CD4-positive, alpha-beta T cell treated with Interleukin-4 for 4 hours (primary cell): ENCODE measurements at regions not wholly inside any gene's neighbourhood (a gene's known extent, or its start where the extent isn't known, plus 50 kb on each side); places are given as distances from the start of the nearest gene placed in this dataset.

Source experiments
- DNase-seq: peaks from one replicate; pipeline ENCODE4 v3.0.0-alpha.2; 2020

DNA sequence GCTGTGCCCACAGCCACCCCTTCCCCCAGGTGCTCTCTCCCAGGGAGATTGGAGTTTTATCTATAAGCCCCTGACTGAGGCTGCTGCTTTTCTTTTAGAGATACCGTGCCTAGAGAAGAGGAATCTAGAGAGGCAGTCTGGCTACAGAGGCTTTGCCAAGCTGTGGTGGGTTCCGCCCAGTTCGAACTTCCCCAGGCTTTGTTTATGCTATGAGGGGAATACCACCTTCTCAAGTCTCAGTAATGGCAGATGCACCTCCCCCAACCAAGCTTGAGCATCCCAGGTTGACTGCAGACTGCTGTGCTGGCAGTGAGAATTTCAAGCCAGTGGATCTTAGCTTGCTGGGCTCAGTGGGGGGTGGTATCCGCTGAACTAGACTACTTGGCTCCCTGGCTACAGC is 157.4 kb downstream of the CAAP1 start:
- DNase-seq: no peak

DNA sequence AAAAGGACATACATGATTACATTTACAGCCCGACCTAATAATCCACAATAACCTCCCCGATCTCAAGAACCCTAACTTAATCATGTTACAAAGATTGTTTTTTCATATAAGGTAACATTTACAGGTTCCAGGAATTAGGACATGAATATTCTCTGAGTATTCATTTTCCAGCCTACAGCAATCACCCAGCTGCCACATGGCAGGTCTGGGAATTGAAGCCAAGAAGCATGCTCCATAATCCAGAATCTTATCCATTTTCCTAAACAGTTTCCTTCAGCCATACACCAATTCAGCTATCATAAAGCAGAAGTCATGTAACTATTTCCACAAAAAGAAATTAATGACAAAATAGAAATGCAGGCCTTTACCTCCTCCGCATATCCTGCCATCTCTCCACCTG is 163.4 kb downstream of the CAAP1 start:
- DNase-seq: no peak

DNA sequence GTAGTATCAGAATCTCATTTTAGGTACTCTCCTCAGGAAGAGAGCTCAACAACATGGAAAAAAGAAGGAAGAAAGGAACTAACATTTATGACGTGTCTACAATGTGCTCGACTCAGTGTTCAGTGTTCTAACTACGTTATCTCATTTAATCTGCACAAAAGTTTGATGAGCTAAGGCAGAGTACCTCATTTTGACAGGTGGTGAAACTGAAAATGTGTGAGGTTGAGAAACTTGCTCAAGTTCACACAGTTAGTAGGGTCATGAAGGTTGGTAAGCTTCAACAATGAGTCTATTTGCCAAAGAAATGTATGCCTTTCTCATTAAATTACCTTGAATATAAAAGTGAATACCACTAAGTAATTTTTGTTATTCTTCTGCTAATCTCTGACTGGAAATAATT is 165.1 kb downstream of the CAAP1 start:
- no peak for DNase-seq

DNA sequence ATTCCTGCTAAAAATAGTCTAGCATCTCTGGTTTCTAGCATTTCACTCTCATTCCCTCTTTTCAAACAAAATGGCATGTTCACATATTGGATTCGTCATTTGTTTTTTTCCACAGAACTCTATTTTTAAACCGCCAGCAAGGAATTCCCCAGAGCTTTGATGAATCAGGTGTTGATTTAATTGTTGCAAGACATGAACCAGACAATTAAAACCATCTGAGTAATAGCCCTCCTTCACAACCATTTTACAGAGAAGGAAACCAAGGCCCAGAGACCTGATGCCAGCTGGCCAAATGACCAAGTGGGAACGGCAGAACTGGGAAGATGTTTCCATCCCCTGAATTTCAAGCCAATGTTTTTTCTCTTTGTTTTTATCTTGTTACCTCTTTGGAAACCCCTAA is 167.0 kb downstream of the CAAP1 start:
- DNase-seq: no peak

DNA sequence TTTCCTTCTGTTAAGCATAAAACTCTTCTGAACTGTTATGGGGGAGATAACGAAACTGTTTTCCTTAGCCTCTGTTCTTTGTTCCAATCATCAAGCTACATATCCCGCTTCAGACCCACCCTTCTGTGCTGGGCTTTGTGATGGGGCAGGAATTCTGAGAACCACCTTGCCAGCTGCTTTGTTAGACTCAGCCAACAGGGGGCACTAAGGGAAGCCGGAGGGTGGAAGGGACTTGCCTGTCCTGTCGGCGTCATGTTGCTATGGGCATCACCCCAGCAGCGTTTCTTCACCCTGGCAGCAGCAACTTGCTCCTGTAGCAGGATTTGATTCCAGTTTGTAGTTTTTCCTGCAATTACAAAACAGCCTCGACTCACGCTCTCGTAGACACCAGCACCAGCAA is 169.1 kb downstream of the CAAP1 start:
- no peak for DNase-seq

DNA sequence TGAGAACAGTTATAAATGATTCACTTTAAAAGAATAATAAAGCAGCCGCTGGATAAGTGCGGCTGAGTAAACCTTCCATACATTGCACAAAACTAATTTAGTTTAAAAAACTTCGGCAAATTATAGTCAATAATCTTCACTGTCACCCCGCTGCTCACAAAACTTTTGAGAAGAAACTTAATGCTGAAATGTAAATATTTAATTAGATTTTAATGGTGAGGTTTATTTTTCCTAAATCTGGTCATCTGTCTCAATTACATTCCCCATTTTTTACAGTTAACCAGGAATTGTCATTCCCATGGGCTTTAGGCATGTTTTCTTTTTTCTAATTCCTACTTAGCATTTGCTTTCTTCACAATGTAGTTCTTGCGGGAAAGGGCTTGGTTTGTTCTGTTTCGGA is 169.8 kb downstream of the CAAP1 start:
- DNase-seq: no peak

DNA sequence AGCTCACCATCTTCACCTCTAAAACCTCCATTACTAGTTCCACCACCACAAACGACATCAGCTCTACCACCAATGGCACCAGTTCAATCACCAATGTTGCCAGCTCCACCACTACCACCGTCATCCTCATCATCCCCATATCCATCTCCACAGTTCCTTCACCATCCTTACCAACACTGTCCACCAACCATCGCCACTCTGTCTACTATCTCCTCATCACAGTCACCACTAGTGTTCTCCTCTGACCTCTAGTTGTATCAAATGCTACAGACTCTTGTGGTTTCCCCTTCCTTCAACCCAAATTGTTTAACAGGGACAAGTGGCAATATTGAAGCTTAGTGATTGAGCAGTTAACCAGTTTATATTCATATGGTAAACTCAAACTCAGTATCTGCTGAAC is 182.6 kb downstream of the CAAP1 start:
- no peak for DNase-seq

DNA sequence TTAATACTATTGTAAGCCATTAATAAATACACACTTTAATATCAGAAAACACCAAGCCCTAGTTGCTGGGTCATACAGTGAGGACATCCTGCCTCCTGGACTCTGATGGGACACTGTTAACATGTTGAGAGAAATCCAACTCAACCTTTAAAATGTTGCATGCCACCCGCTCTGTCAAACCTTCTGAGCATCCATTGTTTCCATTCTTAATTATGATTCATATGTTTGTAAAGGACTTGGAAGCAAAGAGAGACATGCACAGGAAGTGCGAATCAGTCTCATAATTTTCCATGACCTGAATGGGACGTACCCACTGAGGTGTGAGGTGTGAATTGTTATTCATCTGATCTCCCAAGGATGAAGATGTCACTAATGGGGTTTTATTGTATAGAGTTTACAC is 186.4 kb downstream of the CAAP1 start:
- no peak for DNase-seq

DNA sequence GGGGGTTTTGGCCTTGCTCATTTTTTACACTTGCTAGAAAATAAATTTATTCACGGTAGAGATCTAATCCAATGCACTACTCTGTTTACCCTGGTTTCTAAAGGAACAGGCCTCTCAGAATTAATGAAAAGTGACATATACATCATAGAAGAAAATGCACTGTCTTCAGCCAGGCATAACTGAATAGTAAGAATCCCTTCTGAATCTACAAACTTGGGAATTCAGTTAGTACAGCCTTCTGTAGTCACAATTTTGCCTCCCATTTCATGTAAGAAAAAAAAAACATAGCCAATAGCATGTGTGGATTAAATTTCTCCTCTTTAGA is 197.3 kb downstream of the CAAP1 start:
- DNase-seq: no peak

DNA sequence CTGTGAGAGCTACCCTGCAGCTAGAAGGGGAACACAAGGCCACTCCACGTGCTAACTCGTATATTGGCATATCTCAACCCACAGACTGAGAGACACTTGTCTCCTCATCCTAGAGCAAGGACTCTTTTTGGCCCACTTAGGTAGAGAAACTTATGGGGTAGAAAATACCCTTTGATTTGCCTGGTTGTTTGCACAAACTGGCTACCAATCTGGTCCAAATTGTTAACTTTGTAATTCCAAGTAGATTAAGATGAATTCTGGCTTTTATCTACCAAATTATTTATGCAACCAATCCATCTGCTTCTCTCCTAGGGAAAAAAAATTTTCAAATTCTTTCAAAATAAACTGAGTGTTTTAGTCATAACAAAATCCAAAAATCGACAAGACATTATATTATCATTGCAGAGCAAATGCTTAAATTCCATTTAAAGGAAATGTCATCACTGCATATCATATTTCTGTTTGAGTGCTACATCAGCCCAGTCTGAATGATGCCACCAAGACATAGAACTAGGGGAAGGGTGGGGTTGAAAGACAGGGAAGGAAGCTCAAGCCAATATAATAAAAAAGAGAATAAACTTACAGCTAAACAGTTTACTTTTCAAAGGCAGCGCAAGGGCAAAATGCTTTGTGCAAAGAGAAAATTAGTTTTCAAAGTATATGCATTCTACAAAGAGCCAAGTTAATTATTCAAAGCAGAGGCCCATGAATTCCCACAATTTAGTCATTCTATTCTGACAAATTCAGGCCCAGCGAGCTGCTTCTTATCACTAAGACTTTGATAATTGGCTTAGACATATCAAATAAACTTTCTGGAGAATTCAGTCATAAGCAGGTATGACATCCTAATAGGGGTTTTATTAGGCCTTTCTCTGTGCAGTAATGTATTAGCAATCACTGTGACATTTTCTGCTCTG is 198.0 kb downstream of the CAAP1 start:
- DNase-seq: no peak

DNA sequence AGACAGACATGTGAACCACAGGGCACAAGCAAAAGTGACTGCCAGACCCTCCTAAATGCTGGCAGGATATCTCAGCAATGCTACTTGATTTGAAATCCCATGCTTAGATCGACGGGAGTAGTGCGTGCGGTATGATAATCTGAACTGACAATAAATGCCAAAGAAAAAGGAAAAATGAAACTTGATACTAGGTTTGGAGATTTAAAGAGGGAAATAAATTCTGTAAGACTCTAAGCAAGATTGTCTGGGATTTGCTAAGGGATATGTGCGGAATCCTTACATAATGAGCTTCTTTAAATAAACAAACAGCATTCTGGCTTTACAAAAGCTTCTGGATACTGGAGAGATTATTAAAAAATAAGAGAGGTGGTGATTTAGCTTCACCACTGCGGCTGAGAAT is 203.6 kb downstream of the CAAP1 start:
- no peak for DNase-seq

DNA sequence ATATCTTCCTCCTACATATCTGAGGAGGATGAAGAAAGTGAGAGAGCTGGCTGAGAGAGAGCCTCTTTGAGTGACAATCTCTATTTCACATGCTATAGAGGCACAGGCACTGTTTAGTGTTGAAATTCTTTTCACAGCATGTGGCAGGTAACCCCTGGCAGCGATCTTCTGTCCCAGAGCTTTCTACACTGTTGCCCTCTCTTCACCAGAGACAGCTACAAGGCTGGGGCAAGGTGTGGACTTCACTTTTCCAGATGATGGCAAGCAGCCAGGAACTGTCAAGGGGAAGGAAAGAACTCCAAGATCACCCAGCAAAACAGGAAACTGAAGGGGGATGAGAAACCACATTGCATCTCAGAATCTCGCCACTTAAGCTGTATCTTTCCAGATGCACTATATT is 205.2 kb downstream of the CAAP1 start:
- no peak for DNase-seq

DNA sequence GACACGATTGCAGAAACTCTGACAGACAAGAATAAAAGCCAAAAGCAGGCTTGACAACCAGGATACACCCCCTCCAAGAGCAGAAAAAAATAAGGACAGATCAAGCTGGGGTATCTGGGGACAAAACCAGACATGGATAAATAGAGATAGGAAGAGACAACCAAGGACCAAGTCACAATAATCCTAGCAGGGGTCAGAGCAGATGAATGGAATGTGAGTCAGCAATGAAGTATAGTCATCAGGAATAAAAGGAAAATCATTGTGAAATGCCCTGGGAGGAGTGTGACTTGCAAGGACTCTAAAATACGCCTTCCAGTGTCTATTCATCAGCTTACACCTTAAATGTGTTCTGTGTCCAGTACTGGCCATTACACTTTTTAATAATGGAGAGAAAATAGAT is 206.8 kb downstream of the CAAP1 start:
- no peak for DNase-seq

DNA sequence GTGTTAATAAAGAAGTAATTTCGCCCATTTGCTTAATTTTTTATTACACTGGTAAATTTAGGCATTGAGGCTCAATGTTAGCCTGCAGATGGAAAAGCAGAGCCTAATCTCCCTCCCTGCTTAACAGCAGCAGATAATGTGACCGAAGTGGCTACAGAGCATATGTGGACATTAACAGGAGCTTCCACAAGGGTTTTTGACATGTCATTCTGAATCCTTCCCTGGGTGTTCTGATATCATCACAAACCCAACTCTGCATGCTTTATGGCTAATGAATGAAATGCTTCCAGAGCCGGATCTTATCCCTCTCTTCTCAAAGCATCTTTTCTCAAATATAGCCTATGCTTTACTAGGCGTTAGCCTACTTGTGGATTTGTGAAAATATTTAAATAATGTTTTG is 208.6 kb downstream of the CAAP1 start:
- DNase-seq: no peak

DNA sequence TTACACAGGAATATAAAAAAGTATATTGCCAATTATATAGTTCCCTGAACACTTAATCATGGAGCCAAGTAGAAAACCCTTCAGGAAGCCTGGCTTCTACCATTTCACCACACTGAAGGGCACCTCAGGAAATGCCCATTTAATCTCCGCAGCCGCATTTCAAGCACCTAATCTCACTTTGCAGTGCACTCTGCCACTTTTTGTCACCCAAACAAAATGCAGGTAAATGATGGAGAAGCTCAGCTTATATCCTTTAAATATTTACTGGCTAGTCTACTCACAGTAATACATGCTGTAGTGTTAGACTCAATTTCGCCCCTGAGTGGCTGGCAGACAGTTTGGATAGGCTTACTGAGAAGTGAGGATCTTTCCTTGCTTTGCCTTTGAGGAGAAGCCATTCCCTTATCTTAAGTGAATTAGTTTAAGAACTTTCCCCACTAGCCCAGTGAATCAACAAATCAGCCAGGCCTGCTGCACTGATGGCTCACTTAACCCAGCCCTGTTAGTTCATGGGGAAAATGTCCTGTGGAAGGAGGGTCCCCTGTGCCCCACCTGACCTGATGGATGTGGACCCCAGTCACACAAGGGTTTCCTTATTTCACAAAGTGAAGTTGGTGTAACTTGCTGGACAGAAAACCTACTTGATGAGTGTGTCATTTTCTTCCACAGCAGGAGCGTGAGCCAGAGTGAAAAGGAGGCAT is 209.7 kb downstream of the CAAP1 start:
- no peak for DNase-seq

DNA sequence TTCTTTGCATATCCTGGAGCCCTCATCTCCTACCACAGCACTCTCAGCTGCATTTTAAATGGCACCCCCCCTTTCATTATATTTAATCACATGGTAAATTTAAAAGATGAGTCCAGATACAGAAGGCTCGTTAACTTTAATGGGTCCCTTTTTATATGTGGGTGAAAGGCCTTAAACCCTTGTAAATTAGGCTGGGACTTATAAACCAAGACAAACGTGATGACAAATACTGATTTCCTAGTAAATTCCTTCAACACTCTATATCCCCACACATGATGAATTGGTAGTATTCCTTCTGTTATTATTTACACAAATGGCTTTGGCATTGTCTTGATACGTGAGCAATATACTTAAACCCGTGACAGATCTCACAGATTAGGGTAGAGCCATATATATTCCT is 210.6 kb downstream of the CAAP1 start:
- DNase-seq: no peak

DNA sequence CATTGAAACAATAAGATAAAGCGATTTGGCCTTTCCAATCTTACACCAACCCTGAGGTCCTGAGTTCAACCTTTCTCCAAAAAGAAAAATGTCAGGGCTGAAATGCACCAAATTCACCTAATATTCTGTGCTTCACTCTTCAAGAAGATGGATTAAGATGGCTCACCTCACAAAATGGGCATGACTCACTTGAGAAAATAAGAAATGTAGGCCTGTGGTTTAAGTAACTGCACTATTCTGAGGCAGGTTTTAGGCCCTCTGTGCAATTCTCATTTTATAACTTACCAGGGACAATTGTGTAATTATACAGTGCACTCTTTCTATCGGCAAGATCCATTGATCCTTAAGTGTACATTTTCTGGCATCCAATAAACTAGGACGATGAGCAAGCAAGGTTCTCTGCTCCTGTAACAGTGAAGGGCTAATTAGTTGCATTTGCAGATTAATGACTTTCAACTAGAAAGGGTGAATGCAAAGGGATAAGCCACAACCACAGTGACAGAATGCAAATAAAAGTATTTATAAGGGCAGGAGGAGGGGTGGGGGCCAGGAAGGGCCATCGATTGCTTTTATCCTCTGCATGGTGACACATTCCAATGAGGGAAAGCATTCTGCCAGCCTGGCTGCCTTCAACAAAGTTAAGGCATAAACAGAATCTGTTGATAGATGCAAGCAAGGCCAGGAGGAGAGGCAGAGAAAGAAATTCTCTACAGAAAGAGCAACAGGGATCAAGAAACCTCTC is 214.5 kb downstream of the CAAP1 start:
- DNase-seq: no peak

DNA sequence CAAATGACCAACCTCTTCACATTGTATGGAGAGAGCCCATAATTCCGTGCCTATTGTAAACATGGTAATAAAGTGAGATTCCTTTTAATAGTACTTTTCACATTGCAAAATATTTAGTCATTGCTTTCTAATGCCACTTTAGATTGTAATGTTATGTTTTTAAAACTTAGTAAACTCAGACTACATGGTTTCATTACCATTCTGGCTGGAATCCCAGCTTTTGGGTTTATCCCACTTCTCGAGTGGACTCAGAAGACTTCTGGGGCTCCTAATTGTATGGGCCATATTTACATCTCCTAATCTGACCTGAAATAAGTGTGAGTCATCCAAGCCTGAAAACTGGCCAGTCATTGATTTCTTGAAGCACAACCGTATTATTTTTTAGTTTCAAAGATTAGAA is 217.6 kb downstream of the CAAP1 start:
- DNase-seq: no peak

DNA sequence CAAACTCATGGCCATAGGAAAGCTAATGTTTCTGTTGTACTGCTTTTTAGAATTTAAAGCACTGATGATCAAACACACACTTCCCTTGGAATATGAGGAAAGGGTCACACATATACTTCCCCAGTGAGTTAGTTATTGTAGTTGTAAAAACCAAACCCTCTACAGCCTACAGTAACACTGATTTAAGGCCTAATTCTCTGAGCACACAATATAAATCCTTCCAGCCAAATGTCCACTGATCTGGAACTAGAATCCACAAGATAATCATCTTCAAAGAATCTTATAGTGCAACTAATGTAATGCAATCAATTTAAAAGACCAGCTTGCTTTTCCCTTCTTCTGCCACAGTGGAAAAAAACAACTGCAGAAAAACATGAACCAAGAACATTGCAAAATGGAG is 219.3 kb downstream of the CAAP1 start:
- no peak for DNase-seq

DNA sequence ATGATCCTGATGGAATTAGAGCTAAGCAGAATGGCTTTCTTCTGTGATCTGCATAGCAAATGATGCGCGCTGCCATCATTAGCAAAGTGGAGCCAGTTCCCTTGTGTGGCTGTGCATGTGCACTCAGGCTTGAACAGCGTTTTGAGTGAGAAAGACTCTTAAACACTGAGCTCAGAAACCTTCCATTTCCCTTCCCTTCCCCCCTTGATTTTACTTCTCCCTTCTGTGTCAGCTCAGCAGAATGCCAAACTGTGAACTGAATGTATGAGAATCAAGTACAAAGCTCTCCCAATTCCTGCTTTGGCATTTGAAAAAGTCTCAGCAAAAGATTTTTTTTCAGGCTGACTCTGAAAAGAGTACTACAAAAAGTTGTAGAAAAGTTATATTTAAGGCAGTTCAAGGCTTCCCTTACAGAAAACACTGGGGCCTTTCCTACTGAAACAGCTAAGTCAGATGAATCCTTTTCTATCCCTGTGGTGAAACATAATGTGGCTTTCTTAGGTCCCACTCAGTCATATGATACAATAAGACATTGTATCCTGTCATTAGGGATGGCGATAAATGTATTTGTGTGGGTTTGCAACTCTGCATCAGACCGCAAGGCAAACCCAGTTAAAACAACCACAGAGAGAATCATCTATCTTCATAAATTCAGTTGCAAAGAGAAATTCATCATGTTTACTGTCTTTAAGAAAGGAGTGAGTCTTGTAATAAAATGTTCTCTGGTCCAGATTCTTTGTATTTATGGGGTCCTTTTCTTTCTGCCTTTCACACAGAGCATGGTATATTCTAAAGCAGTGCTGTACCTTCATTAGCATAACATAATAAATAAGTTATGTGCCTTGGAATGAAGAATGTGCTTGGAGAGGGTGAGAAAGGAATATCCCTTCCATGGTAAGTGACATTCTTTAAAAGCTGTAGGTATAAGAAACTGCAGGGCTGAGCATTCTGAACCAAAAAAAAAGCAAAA is 222.6 kb downstream of the CAAP1 start:
- DNase-seq: no peak

DNA sequence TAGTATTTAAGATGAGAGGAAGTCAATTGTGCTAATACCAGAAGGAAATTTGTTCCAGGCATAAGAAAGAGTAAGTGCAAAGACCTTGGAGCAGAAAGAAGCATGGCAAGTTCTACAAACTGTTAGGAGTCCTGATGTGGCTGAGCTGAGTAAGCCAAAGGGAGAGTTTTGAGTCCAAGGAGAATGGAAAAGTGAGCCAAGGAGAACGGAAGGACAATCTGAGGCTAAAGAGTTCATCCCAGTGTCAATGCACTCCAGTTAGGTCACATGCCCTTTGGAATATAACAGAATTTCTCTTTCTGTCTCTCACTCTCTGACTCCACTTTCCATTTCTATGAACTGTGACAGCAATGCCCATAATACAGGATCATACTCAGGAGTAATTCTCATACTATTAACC is 224.7 kb downstream of the CAAP1 start:
- no peak for DNase-seq

DNA sequence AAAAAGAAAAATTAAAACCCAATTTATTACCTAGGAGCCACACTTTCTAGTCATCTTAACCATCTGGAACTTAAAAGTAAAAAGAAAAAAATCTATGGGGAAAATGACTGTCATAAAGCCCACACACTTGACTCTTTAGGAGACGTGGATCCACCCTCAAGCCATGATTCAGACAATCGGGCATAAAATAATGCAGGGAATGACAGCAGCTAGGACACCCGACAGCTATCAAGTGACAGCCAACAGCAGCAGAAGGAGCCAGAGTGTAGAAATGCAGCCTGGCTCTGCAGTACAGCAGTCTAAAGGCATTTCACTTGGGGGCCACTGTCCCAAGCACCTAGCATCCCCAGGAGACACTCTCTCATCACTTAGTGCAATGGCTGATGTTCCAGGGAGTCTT is 226.9 kb downstream of the CAAP1 start:
- DNase-seq: no peak
